Neural progenitor cell (in vitro differentiated cells): ENCODE measurements at regions not wholly inside any gene's neighbourhood (a gene's known extent, or its start where the extent isn't known, plus 50 kb on each side); places are given as distances from the start of the nearest gene placed in this dataset.

Experiments used
- EZH2phosphoT487 ChIP-seq: fragments of 200-600 bp; sonication (generic); IDR thresholded peaks from 2 replicates; pipeline ENCODE4 v1.6.1; 2017; ENCODE audit warnings: antibody characterized with exemption
- TF ChIP-seq, protein P1 (sequence below): fragments of 200-600 bp; sonication (generic); IDR thresholded peaks from 2 replicates; pipeline ENCODE4 v1.5.1; 2017; ENCODE audit warnings: antibody characterized with exemption, mild to moderate bottlenecking

DNA sequence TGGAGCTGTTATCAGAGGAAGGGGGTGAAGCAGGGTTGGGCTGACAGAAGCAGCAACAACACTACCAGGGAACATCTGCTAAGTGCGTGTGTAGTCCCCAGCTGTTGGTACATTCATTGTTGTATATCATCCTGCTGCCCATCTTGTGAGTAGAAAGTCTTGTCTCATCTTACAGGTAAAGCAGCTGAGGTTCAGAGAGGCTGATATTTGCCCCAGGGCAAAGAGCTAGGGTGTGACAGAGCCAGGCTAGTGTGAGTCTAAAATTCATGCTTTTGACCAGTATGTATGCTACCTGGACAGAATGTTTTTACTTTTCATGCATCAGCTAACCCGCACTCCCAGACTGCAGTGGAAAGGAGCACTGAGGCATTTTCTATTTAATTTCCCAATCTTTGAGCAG is 221.6 kb downstream of the STK31 start:
- TF ChIP-seq, protein P1, sequence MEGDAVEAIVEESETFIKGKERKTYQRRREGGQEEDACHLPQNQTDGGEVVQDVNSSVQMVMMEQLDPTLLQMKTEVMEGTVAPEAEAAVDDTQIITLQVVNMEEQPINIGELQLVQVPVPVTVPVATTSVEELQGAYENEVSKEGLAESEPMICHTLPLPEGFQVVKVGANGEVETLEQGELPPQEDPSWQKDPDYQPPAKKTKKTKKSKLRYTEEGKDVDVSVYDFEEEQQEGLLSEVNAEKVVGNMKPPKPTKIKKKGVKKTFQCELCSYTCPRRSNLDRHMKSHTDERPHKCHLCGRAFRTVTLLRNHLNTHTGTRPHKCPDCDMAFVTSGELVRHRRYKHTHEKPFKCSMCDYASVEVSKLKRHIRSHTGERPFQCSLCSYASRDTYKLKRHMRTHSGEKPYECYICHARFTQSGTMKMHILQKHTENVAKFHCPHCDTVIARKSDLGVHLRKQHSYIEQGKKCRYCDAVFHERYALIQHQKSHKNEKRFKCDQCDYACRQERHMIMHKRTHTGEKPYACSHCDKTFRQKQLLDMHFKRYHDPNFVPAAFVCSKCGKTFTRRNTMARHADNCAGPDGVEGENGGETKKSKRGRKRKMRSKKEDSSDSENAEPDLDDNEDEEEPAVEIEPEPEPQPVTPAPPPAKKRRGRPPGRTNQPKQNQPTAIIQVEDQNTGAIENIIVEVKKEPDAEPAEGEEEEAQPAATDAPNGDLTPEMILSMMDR, result no peak
- no peak for TF ChIP-seq EZH2phosphoT487
